Heart left ventricle (tissue), 16 donors: ENCODE measurements at regions not wholly inside any gene's neighbourhood (a gene's known extent, or its start where the extent isn't known, plus 50 kb on each side); places are given as distances from the start of the nearest gene placed in this dataset.

Experiments used
- ATAC-seq, 4 donors: fragments of 200-7000 bp; cut with Tn5 transposase; one replicate each; pipeline ENCODE4 v1.9.1; 2020 to 2022; ENCODE audit warnings: moderate library complexity in 4 of 4, mild to moderate bottlenecking in 3 of 4, moderate number of reproducible peaks in 1 of 4
- DNase-seq, 5 donors: peaks; one replicate each; pipeline ENCODE4 v3.0.0-alpha.2; 2020
- H3K27ac ChIP-seq, 12 donors: fragments of 200-600 bp; sonication (generic) in 4 of 12; one replicate each; pipeline versions ENCODE4 v1.5.0 to v1.8.0; 2016 to 2022; ENCODE audit warnings: mild to moderate bottlenecking in 2 of 12
- H3K27me3 ChIP-seq, 9 donors: fragments of 200-600 bp; sonication (generic) in 2 of 9; one replicate each; pipeline versions ENCODE4 v1.5.1 to v1.8.0; 2016 to 2022; ENCODE audit warnings: mild to moderate bottlenecking in 3 of 9
- H3K36me3 ChIP-seq, 9 donors: fragments of 200-600 bp; sonication (generic) in 2 of 9; one replicate each; pipeline versions ENCODE4 v1.5.0 to v1.8.0; 2018 to 2022; ENCODE audit warnings: mild to moderate bottlenecking in 2 of 9
- H3K4me1 ChIP-seq, 12 donors: fragments of 200-600 bp; sonication (generic) in 4 of 12; one replicate each; pipeline versions ENCODE4 v1.5.0 to v1.8.0; 2016 to 2022; ENCODE audit warnings: mild to moderate bottlenecking in 3 of 12
- H3K4me3 ChIP-seq, 12 donors: fragments of 200-600 bp; sonication (generic) in 4 of 12; one replicate each; pipeline versions ENCODE4 v1.5.0 to v1.8.0; 2017 to 2022; ENCODE audit warnings: mild to moderate bottlenecking in 9 of 12, moderate library complexity in 4 of 12
- H3K9me3 ChIP-seq, 12 donors: fragments of 200-600 bp; sonication (generic) in 4 of 12; one replicate each; pipeline versions ENCODE4 v1.5.0 to v1.8.0; 2016 to 2022; ENCODE audit warnings: mild to moderate bottlenecking in 1 of 12
- CTCF ChIP-seq, 12 donors: fragments of 200-600 bp; sonication (generic) in 4 of 12; IDR thresholded peaks; one replicate each; pipeline versions ENCODE4 v1.5.0 to v1.8.0; 2018 to 2022; ENCODE audit warnings: antibody characterized with exemption in 12 of 12, mild to moderate bottlenecking in 5 of 12
- POLR2A ChIP-seq, 2 donors: fragments of 450-650 bp; IDR thresholded peaks; one replicate each; pipeline ENCODE4 v1.6.1; 2017; ENCODE audit warnings: antibody characterized with exemption in 2 of 2, mild to moderate bottlenecking in 2 of 2, moderate library complexity in 2 of 2
- WGBS, 4 donors: extraction: QIAGEN DNeasy Blood & Tissue Kit in 2 of 4; methylation state at CpG; one replicate each; pipeline versions ENCODE4 v1.1.5 to v1.1.7; 2013 to 2018; 5-methylcytosine and 5-hydroxymethylcytosine counted together
- intact Hi-C, 10 donors: fragments of 100-400 bp; cut with DNase I; formaldehyde crosslinking; loops; one replicate each; pipeline versions ENCODE4 v1.11.1 to v1.14.2; 2022
- donor health status: ischemic (EF 13 %, LVEDD 7.1; RV severe dilation, severe dysfunction).
- donor health status: healthy with polysubstance abuse.
- donor health status: DM: no; HTN: yes; CAD: no.
- donor health status: DM: no; HTN: no; CAD: no.
- donor health status: ischemic (EF 25% LVEDD 6.9; RV normal size, moderate dysfunction).
- donor health status: ischemic (EF 25% LVEDD 5.7; RV mildly dilated, moderate dysfunction).
- donor health status: healthy.
- donor health status: DM: yes; HTN: yes; CAD: no.
- donor health status: ischemic (EF 35%, LVEDD 5.7; RV mildly dilated, moderate dysfunction).
- donor health status: nonischemic (EF 11% LVEDD 7.7; RV severe dilation, severe dysfunction).
- donor health status: DM: yes; HTN: yes; CAD: no.
- donor health status: PGD.
- donor health status: ischemic (EF 29% LVEDD 5.4; RV normal size, mild dysfunction).
- donor health status: nonischemic (EF 23%, LVEDD 6.1; RV moderate dilation, normal function).

GRCh38 chr15:31792611-31793199, 237.6 kb upstream of the CHRNA7 start:
- ATAC-seq: no peak
- Histone ChIP-seq H3K27me3 (no peaks in the 10 kb centered on the region), H3K36me3 (no peaks in the 10 kb centered on the region), H3K4me1 (no peaks in the 10 kb centered on the region), H3K9me3 (no peaks in the 10 kb centered on the region), H3K4me3 (no peak overlapping the region), H3K27ac (no peak overlapping the region)
- no peak for DNase-seq
- intact Hi-C loops: no loop called here
- WGBS, 4 donors: 62 to 76% (median 67%) methylated on average over 8 to 9 of the region's 9 CpGs
- no peak for TF ChIP-seq CTCF (IDR thresholded peaks at IDR 0.05)

- no peaks in the 10 kb centered on the region for H3K9me3 ChIP-seq
- no peak for ATAC-seq
- DNase-seq: no peak
- H3K27ac ChIP-seq: peak overlapping the region in 3 of 12 donors; percentile 28 to 62 (median 38)
- no peak overlapping the region for H3K4me3 ChIP-seq
- peaks cover 0 to 14% (median 4%) of the 10 kb centered on the region in 12 donors for H3K4me1 ChIP-seq
- no peaks in the 10 kb centered on the region for H3K36me3 ChIP-seq
- WGBS, 4 donors: 67 to 80% (median 70%) methylated on average over 1 of the region's 1 CpG
- TF ChIP-seq CTCF (IDR thresholded peaks at IDR 0.05) (no peak), POLR2A (IDR thresholded peaks at IDR 0.05) (no peak)
- no peaks in the 10 kb centered on the region for H3K27me3 ChIP-seq
- intact Hi-C loops: no loop called here
These were observed 231.0 kb upstream of the CHRNA7 start for GRCh38 chr15:31799319-31799714.

GRCh38 chr15:31799715-31800321, 230.5 kb upstream of the CHRNA7 start:
- peak; percentile 62 to 89 (median 80) for ATAC-seq
- no peaks in the 10 kb centered on the region for H3K9me3 ChIP-seq
- H3K27ac ChIP-seq: peak overlapping the region in 4 of 12 donors; percentile 28 to 62 (median 44)
- 66 to 93% (median 79%) methylated on average over 7 of the region's 7 CpGs for WGBS, 4 donors
- H3K4me1 ChIP-seq: peaks cover 0 to 14% (median 4%) of the 10 kb centered on the region in 12 donors
- no peak for TF ChIP-seq CTCF (IDR thresholded peaks at IDR 0.05)
- TF ChIP-seq POLR2A (IDR thresholded peaks at IDR 0.05): no peak
- no peak overlapping the region for H3K4me3 ChIP-seq
- no peaks in the 10 kb centered on the region for H3K27me3 ChIP-seq
- no peaks in the 10 kb centered on the region for H3K36me3 ChIP-seq
- intact Hi-C loops: loop anchor here in 2 of 10 donors (5.0 to 10.0 kb wide), 2 partner anchors 42 to 65 kb away; no protein-coding TSS in a partner anchor
- peak in 1 of 5 donors; percentile 53 for DNase-seq

- Histone ChIP-seq H3K27ac (no peak overlapping the region), H3K27me3 (no peaks in the 10 kb centered on the region), H3K4me3 (no peak overlapping the region), H3K9me3 (no peaks in the 10 kb centered on the region), H3K36me3 (no peaks in the 10 kb centered on the region), H3K4me1 (peaks cover 0 to 17% (median 7%) of the 10 kb centered on the region in 12 donors)
- WGBS, 4 donors: 54 to 75% (median 69%) methylated on average over 4 to 5 of the region's 5 CpGs
- peak in 3 of 4 donors; percentile 29 to 41 (median 33) for ATAC-seq
- DNase-seq: peak in 4 of 5 donors; percentile 46 to 75 (median 60)
- TF ChIP-seq POLR2A (IDR thresholded peaks at IDR 0.05) (no peak), CTCF (IDR thresholded peaks at IDR 0.05) (no peak)
- intact Hi-C loops: loop anchor here in 2 of 10 donors (5.0 to 10.0 kb wide), 2 partner anchors 41 to 64 kb away; no protein-coding TSS in a partner anchor
These were observed 229.2 kb upstream of the CHRNA7 start for GRCh38 chr15:31801152-31801551.
